ENCODE measurements at regions not wholly inside any gene's neighbourhood (a gene's known extent, or its start where the extent isn't known, plus 50 kb on each side); places are given as distances from the start of the nearest gene placed in this dataset.

DNA sequence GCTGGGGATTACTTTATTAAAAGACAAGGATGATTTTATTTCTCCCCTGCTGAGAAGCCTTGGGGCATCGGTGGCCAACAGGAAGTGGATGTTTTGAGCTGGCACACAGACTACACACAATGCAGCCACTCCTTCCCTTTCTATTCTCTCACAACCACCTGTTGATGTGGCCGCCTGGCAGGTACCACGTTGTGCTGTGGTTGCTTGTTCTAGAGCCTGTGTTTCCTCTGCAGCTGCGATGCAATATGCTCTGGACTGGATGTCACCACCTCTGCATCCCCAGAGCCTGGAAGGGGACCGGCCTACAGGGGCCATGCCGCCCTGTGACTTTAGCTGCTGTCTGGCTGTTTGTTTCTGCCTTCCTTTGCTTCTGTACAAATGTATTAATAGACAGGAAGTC is 195.7 kb upstream of the CELF2 start:
- no peak for DNase-seq

DNA sequence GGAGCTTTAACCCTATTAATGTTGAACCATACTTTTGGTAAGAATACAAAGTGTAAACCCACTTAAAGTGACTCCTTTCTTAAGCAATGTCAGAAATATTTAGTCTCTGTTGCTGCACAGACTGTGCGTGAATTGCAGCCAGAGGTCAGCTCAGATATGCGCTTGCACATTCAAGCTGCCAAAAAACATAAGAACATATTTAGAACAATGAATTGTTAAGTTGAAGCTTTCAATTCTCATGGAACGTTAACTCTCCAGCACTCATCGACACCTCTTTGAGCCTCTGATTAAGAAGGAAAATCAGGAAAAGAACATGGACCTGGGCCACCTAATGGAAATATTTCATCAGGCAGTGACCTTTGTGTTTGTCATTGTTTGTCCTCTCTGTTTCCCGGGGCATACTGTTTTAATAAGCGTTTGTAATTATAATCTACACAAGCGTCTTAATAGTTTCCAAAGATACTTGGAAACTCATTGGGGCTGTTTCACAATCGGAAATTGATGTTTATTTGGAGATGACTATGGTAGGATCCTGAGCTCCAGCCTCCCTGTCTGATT is 193.0 kb upstream of the CELF2 start:
- DNase-seq: no peak

DNA sequence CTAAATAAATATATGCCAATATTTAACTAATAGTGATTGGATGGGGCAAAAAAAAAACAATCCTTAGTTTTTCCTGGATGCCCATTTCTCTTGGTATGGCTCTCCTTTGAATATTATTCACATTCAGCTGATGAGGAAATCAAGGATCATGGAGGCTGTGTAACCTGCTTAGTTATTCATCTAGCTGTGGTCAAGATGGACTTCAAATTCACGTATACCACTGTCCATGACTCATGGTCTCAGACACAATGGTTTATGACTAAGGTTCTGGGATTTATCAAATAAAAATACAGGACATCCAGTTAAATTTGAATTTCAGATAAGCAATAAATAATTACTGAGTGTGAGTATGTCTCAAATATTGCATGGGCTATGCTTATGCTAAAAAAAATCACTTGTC is 191.5 kb upstream of the CELF2 start:
- no peak for DNase-seq

DNA sequence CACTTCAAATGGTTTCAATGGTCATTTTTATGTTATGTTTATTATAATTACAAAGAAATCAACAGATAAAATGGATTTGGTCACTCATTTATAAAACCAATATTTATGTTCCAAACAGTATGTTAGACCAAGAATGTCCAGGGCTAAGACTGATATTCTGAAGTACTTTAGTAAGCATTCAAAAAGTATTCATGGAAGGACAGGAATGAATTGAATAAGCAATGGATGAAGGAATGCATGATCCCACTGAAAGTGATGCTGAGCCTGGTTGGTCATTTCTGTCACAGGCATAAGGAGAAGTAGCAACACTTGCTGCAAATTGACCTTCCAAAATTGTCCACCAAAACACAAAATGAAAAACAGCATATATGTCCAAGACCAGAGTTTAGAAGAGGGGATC is 189.0 kb upstream of the CELF2 start:
- no peak for DNase-seq

DNA sequence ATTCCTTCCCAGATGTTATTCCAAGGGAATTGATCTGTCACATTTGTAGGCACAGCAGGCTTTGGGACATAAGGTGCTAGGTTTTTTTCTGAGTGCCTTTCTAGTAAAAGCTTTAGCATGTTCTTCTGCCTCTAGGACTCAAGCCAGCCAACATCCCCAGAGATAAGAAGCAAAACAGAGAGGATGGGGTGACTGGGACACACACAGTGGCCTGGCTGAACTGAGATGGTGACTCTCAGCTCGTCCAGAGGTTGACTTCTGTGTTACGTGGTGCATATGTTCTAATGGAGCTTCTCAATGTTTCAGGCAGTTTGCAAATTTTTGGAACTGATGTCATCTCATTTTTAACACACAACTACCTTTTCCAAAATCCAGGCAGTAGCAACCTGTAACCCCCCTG is 188.1 kb upstream of the CELF2 start:
- DNase-seq: no peak

DNA sequence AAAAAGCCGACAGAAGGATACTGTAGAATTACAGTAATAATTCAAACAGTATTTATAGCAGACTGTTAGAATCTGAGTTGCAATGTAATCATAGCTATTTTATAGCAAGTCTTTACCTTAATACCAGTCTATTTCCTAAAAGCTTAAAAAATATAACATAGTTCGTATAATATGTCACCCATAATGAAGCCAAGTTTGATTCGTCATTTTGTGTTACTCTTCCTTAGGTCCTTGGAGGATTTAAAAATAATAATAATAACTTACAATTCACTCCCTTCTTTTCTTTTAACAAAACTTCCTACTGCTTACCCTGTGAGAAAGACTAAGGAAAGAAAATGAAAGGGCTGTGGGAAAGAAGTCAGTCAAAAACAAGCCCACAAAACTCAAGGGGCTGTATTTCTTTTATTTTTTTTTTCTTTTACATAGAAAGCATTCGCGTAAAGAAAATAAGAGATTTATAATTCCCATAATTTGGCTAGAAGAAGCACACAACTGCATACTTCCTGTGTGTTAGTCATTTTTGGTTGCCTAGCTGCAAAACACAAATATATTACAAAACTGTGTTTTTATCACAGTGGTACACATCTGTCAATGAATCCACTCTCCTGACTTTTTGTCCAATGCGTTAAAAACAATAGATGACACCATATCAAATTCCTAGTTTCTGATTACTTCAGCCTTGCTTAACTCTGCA is 187.2 kb upstream of the CELF2 start:
- no peak for DNase-seq

DNA sequence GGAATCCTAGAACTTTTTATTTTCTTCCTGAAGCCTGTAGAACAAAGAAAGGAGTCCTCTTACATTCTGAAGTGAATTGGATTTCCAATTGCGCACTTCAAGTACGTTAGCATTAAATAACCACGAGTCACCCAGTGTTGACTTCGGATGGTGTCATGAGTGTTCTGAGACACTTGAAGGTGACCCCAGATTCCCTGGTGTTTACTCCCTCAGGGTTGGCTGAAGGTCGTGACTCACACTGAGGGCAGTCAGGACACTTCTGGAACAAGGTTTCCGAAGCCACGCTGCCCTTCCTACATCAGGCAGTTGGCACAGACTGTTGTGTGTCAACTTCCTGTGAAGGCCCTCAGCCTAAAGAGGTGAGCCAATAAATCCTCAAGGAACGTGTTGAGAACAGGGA is 186.6 kb upstream of the CELF2 start:
- DNase-seq: no peak

DNA sequence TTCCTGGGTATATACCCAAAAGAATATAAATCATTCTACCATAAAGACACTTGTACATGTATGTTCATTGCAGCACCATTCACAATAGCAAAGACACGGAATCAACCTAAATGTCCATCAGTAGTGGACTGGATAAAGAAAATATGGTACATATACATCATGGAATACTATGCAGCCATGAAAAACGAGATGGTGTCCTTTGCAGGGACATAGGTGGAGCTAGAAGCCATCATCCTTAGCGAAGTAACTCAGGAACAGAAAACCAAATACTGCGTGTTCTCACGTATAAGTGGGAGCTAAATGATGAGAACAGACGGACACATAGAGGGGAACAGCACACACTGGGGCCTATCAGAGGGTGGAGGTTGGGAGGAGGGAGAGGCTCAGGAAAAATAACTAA is 183.7 kb upstream of the CELF2 start:
- DNase-seq: no peak

DNA sequence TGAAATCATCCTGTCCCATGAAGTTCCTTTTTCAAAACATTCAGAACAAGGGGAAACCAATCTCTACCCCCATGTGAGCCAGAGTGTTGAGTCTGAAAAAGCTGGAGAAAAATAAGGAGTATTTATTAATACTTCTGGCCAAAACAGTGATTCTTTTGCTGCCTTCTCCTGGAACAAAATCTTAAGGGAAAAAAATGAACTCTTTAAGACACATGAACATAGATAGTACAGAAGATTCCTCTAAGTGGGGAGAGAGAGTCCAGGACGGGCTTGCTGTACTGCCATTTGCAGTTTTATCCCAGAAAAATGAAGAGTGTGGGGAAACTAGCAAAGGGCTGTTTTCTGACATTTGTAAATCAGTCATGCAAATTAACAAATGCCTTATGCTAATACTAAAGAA is 173.4 kb upstream of the CELF2 start:
- no peak for DNase-seq

DNA sequence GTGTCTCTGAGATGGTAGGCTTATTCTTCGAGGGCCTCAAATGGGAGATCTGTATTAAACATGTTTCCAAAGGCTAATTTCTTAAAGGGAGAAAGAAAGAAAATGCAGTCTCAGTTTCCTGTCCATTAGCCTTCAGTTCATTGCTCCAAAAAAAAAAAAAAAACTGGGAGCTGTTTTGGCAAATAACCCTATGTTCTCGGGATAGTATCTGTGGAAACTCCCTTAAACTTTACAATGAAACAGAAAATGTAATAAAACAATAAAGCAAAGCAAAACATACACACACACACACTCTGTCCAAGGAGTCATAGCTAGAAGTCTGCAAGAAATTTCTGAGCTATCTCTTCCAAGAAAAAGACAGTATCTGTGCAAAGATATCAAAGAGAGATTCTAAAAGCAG is 172.5 kb upstream of the CELF2 start:
- DNase-seq: no peak

DNA sequence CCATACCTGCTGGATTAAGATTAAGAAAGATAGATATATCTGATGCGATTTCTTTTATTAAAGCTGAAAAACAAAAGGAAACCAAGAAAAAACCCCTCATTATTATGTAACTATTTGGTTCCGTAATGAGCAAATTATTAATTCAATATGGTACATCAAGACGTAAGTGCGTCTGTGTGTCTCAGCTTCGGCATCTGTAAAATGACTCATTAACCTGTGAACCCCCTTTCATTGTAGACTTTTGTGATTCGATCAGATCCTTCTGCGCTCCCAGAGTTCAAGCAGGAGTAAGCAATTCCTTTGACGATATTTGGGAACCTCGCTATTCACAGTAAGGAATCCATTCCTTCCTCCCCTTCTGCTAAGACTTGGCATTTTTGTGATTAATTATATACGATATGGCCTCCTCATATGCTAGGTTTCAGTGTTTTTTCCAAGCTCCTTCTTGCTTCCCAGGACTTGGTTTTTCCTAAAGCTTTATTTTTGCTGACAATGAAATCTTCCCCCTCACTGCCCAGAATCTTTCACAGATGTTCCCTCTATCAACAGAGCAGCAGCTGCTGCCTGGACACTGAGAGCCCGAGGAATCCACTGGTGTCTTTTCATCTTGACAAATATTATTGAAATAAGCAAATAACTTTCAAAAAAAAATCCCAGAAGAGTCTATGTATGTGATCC is 171.7 kb upstream of the CELF2 start:
- no peak for DNase-seq

DNA sequence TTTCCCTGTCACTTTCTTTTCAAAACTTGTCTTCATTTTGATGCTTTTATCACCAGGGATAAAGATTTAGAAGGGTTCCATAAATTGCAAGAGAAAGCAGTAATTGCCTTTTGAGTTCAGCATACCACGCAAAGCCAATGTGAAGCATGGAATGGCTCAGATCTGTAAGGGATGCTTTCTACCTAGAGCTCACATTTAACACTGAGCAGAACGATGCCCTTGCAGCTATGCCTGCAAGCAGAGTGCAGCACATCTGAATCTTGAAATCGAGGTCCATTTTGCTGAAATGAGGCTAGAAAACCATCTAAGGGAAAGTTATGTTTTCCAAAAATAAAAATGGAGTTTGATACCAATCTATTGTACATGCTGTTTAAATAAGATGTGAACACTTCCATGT is 171.2 kb upstream of the CELF2 start:
- DNase-seq: no peak

DNA sequence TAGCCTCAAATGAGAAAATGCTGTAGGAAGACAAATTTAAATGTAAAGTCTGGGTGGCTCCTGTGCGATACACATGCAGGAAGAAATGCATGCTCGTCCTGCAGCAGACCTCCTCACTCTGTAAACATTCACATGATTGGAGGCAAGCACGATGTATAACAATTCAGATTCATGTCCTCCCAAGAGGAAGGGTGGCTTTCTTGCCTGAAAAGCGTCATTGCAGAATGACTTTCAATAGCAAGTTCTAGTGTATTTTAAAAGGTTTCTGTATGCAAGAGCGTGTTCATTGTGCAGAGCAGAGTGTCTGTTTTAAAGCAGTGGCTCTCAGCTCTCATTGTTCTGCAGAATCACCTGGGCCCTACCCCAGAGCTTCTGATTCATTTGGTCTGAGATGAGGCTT is 170.3 kb upstream of the CELF2 start:
- no peak for DNase-seq

DNA sequence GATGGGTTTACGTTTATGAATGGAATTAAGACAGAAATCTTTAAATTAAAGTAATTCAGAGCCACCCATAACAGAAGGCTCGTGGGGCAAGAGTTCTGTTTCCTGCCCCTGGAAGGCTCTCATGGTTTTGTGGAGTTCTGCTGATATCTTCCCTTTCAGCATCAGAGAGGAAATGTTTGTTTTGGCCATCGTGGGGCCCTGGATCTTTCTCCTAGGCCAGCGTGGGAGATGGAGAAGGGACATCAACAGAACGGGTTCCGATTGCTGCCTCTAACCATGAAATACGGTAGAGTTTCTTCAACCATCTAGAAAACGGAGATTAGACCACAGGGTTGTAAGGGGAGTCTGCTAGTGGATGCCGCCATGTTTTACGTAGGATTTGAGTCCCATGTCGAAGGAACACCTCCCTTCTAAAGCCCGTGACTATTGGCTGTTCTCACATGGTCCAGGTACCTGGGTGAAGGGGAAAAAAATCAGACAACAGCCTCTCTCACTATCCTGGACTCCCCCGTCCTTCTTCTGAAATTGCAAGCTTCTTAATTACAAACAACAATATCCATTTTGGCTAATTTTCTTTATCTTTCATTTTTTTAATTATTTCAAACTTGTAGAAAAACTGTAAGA is 169.1 kb upstream of the CELF2 start:
- no peak for DNase-seq

DNA sequence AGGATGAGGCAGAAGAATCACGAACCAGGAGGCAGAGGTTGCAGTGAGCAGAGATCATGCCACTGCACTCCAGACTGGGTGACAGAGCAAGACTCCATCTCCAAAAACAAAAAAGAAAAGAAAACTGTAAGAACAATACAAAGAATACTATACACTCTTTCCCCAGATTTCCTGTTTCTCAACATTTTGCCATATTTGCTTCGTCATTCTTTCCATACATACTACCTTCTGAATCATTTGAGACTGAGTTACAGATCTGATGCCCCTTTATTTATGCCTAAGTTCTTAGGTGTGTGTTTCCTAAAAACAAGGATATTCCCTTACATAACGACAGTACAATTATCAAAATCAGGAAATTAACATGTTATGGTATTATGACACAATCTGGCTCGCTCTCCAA is 168.4 kb upstream of the CELF2 start:
- no peak for DNase-seq

DNA sequence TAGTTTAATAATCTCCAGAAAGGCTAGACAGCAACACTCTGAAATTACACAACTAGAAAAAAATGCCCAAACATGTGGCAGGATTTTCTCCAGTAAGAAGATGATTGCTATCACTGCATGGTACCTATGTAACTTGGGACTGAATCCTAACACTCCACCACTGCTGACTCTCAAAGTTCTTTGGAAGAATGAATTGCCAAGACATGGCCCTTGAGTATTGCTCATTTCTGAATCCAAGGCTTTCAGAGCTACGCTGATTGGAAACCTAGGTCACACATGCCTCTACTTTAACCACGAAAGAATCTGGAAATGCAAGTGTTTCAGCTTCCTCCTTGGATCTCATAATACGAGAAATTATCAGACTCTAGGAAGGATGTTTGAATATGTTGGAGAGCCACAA is 167.5 kb upstream of the CELF2 start:
- no peak for DNase-seq

DNA sequence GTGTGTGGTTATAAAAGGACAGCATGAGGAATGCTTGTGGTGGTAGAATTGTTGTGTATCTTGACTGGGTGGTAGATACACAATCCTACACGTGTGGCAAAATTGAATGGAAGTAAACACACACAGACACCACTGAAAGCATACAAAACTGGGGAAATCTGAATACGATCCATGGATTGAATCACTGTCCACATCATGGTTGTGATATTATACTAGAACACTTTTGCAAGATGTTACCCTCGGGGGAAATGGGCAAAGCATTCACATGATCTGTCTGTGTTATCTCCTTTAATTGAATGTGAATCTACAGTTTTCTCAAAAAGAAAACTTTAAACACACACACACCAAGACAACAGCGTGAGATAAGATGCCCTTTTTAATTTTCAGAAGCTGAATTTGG is 165.2 kb upstream of the CELF2 start:
- DNase-seq: no peak

DNA sequence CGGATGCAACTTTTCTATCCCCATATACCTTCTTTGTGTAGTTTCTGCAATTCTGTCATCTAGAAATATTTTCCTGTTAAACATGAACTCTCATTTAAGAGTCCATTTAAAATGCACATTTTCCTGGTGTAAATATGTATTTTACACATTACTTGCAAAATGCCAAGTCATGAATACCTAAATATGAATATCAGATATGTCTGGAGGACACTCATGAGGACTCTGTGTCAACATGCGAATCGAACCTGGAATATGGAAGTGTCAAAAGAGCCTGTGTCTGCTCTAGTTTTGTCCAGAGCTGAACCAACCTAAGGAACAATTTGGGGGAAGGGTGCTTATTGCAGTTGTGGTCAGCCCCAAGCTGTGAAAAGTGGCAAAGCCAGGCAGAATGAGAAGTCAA is 163.7 kb upstream of the CELF2 start:
- DNase-seq: no peak

DNA sequence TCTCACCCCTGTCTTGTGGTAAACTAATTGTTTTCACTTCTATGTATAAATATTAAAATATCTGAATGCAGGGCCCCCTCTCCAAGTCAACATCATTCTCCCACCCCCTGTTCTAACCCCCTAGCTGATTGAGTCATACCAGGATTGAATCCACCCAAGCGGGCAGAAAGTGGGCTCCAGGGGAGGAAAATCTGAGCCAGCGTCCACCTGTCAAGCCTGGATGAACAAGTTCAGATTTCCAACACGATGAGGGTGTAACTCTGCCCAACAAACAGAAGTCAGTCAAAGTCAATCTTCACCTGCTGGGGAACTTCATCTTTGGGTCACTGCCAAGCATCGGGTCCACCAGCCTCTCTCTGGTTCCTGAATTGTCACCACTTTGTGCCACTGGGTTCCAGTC is 162.9 kb upstream of the CELF2 start:
- no peak for DNase-seq

DNA sequence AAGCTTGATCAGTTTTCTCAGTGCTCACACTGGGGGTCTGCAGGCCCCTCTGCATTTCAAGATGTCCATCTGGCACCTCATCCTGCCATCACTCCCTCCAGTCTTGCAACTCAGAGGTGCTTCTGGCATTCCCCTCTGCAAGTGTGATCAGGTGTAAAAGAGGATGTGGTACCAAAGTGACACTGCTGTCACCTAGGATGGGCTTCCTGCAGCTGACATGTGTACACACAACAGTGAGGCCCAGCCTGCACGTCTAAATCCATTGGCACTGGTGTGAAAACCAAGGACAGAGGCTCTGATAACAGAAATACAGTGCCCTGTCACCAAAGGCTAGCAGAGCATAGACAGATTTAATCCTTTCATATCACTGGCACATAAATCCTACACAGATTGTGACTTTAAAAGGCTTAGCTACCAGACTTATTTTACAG is 162.5 kb upstream of the CELF2 start:
- DNase-seq: no peak

DNA sequence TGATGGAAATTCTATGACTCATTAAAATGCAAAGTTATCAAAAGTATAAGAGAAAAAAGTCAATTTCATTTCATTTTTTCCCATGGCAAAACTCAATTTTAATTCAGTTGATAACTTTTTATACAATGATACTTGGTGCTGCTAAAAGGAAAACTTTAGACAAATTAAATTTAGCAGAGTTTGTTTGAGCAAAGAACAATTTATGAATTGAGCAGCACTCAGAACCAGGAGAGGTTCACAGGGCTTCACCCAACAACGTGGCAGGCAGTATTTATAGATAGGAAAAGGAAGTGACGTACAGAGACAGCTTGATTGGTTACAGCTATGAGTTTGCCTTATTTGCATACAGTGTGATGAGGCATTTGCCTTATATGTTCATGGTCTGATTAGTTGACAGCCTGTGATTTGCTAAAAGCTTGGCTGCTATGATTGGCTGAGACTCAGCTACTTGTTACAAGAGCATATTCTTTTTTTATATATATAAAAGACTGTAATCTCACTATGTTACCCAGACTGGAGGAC is 157.2 kb upstream of the CELF2 start:
- DNase-seq: no peak

DNA sequence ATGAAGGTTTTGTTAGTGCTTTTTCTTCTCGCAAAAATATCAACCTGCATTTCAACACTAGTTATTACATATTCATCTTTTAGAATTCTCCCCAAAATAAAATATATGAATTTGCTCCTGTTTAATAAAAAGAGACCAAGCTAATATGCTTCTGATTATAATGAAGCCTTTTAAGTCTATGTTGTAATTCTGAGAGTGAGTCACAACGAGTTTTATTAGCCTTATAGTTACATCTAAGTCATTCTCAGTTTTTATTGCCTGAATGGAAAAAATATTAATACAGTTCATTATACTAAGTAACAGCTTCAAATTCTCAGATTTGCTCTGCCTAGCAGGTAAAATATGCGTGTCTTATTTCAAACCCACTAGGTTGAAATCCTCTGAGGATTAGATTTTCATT is 152.4 kb upstream of the CELF2 start:
- no peak for DNase-seq

DNA sequence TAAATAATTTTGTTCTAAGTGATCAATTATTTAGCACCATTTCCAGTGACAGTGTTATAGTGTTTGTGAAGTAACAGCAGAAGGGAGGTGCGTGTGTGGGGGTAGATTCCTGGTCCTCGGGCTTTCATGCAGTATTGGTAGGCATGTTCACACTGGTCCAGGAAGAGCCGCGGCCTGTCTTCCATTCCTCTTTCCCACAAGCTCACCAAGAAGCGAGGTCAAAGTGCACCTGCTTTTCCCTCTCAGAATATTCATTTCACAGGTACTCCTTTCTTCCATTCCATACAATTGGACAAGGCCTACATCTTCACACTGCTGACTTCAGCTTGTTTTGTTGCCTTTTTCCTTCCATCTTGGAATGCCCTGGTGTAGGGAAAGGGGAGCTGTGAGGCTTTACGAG is 151.8 kb upstream of the CELF2 start:
- DNase-seq: no peak

DNA sequence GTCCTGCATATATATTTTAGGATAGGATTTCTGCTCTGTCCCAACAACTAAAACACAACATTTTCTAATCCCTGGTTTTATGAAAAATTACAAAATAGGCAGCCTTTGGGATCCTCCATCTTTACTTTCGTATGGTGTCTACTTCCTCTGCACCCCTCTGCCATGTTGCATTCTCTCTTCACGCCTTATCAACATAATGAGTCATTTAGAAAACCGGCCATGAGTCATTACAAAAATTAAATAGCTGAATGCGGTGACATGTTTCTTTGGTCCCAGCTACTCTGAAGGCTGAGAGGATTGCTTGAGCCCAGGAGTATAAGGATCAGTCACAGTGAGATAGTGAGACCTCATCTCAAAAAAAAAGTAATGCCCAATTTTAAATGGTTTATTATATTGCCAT is 148.1 kb upstream of the CELF2 start:
- DNase-seq: no peak

All from NCI-H510A treated with DMSO at 0.1 percent for 48 hours (cell line).